ENCODE measurements at regions not wholly inside any gene's neighbourhood (a gene's known extent, or its start where the extent isn't known, plus 50 kb on each side); places are given as distances from the start of the nearest gene placed in this dataset.
"Not testable (repeated sequence)": the region's sequence is repeated elsewhere in the genome, so short reads cannot be mapped to it uniquely, and the experiment has no call there.

- DNase-seq (ENCODE audit: low spot score): not testable (repeated sequence)
These were observed 218.9 kb upstream of the FRG2C start for GRCh38 chr3:75445234-75445633.

GRCh38 chr3:75446948-75447347, 217.2 kb upstream of the FRG2C start:
- DNase-seq (ENCODE audit: low spot score): not testable (repeated sequence)

GRCh38 chr3:75453328-75453727, 210.8 kb upstream of the FRG2C start:
- not testable (repeated sequence) for DNase-seq (ENCODE audit: low spot score)

GRCh38 chr3:75453839-75454238, 210.3 kb upstream of the FRG2C start:
- DNase-seq (ENCODE audit: low spot score): not testable (repeated sequence)

- not testable (repeated sequence) for DNase-seq (ENCODE audit: low spot score)
These were observed 189.6 kb upstream of the FRG2C start for GRCh38 chr3:75474530-75474929.

- not testable (repeated sequence) for DNase-seq (ENCODE audit: low spot score)
These were observed 167.5 kb upstream of the FRG2C start for GRCh38 chr3:75496600-75496999.

- not testable (repeated sequence) for DNase-seq (ENCODE audit: low spot score)
These were observed 163.8 kb upstream of the FRG2C start for GRCh38 chr3:75500357-75500756.

- DNase-seq (ENCODE audit: low spot score): not testable (repeated sequence)
These were observed 162.0 kb upstream of the FRG2C start for GRCh38 chr3:75502171-75502570.

GRCh38 chr3:75502769-75503756, 161.1 kb upstream of the FRG2C start:
- DNase-seq (ENCODE audit: low spot score): not testable (repeated sequence)

- no peak for DNase-seq (ENCODE audit: low spot score)
These were observed 157.5 kb upstream of the FRG2C start for GRCh38 chr3:75506603-75507002.

- DNase-seq (ENCODE audit: low spot score): not testable (repeated sequence)
These were observed 156.2 kb upstream of the FRG2C start for GRCh38 chr3:75507956-75508355.

- DNase-seq (ENCODE audit: low spot score): not testable (repeated sequence)
These were observed 136.5 kb upstream of the FRG2C start for GRCh38 chr3:75527657-75528056.

- not testable (repeated sequence) for DNase-seq (ENCODE audit: low spot score)
These were observed 112.0 kb upstream of the FRG2C start for GRCh38 chr3:75552095-75552494.

GRCh38 chr3:75564427-75564826, 99.7 kb upstream of the FRG2C start:
- DNase-seq (ENCODE audit: low spot score): not testable (repeated sequence)

GRCh38 chr3:75572303-75572702, 91.8 kb upstream of the FRG2C start:
- not testable (repeated sequence) for DNase-seq (ENCODE audit: low spot score)

- not testable (repeated sequence) for DNase-seq (ENCODE audit: low spot score)
These were observed 85.0 kb upstream of the FRG2C start for GRCh38 chr3:75579091-75579490.

GRCh38 chr3:75579536-75579935, 84.6 kb upstream of the FRG2C start:
- DNase-seq (ENCODE audit: low spot score): not testable (repeated sequence)

GRCh38 chr3:75579981-75580782, 83.9 kb upstream of the FRG2C start:
- not testable (repeated sequence) for DNase-seq (ENCODE audit: low spot score)

GRCh38 chr3:75582536-75582935, 81.6 kb upstream of the FRG2C start:
- not testable (repeated sequence) for DNase-seq (ENCODE audit: low spot score)

- DNase-seq (ENCODE audit: low spot score): not testable (repeated sequence)
These were observed 81.0 kb upstream of the FRG2C start for GRCh38 chr3:75583116-75583515.

- not testable (repeated sequence) for DNase-seq (ENCODE audit: low spot score)
These were observed 76.4 kb upstream of the FRG2C start for GRCh38 chr3:75587695-75588094.

GRCh38 chr3:75590382-75590781, 73.7 kb upstream of the FRG2C start:
- DNase-seq (ENCODE audit: low spot score): not testable (repeated sequence)
